Naive thymus-derived CD8-positive, alpha-beta T cell (primary cell): ENCODE measurements at regions not wholly inside any gene's neighbourhood (a gene's known extent, or its start where the extent isn't known, plus 50 kb on each side); places are given as distances from the start of the nearest gene placed in this dataset.

ENCODE experiments used
- ATAC-seq, 2 donors: fragments of 150-1000 bp; cut with Tn5 transposase in 1 of 2; sonication (Bioruptor Pico), chemical (Tn5 transposase) in 1 of 2; 1 replicate in 1 of 2; 2 replicates in 1 of 2; pipeline ENCODE4 v1.10.0; 2021; ENCODE audit warnings: mild to moderate bottlenecking in 2 of 2, moderate library complexity in 2 of 2
- POLR2A ChIA-PET: fragments of 350-600 bp; sonication (Branson Sonifier 250); formaldehyde crosslinking; loops from one replicate; lab custom pipeline; 2021; ENCODE audit warnings: antibody characterized with exemption; lab: Charles Lee
- DNase-seq, 10 donors: peaks; one replicate each; pipeline versions ENCODE4 v3.0.0 to v3.0.0-alpha.2; 2020 to 2022
- H3K27ac Mint-ChIP-seq, 10 donors: one replicate each; pipeline ENCODE4 v1.8.0; 2020 to 2022; ENCODE audit warnings: mild to moderate bottlenecking in 10 of 10, mixed read lengths in 10 of 10, moderate library complexity in 4 of 10, inconsistent platforms in 1 of 10
- H3K27me3 Mint-ChIP-seq, 5 donors: one replicate each; pipeline ENCODE4 v1.8.0; 2021 to 2022; ENCODE audit warnings: mixed read lengths in 5 of 5
- H3K36me3 Mint-ChIP-seq, 3 donors: one replicate each; pipeline ENCODE4 v1.8.0; 2020 to 2022; ENCODE audit warnings: mixed read lengths in 3 of 3, mild to moderate bottlenecking in 2 of 3, inconsistent platforms in 1 of 3
- H3K4me1 Mint-ChIP-seq, 4 donors: one replicate each; pipeline ENCODE4 v1.8.0; 2021 to 2022; ENCODE audit warnings: mixed read lengths in 4 of 4
- H3K4me3 Mint-ChIP-seq, 10 donors: one replicate each; pipeline ENCODE4 v1.8.0; 2020 to 2022; ENCODE audit warnings: mild to moderate bottlenecking in 10 of 10, mixed read lengths in 10 of 10, moderate library complexity in 6 of 10, inconsistent platforms in 1 of 10
- H3K9me3 Mint-ChIP-seq, 9 donors: one replicate each; pipeline ENCODE4 v1.8.0; 2020 to 2022; ENCODE audit warnings: mixed read lengths in 9 of 9, mild to moderate bottlenecking in 3 of 9, inconsistent platforms in 1 of 9, moderate library complexity in 1 of 9

DNA sequence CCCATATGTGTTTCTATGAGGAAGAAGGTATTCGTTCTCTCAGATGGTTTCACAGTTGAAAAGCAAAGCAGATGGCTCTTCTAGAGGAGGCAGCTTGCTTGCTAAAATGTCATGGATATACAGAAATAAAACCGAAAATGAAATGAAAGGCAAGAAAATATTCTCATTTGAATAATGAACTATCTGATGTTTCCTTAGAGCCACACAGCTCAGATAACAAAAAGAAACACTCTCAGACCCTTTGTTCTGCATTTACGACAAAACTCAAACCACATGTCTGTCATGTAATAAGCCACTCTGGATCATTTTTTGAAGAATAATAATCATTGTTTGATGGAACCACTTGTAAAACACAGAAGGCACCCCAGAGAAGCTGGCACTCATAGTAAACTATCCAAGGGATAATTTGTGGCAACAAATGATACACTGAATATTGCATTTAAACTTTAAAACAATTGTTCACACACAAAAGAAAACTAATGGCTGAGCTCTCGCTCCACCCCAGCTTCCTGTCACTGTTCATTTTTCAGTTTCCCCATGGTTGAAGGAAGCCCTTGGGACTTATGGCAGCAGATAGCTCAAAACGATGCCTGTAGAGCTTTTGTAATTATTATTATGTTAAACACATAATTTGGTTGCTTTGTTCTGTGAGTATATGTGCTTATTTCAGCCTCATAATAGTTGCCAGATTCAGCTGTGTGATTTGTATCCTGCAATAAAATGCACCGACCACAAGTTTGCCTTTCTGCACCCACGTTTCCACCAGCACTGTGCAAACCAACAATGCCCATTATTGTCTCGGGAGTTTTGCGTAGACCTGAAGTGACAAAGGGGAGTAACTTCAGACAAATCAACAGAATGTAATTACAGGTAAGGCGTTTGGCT, 256.0 kb downstream of the TMEM167A start:
- no peaks in the 10 kb centered on the region for H3K27me3 Mint-ChIP-seq
- peaks cover 0 to 17% (median 0%) of the 10 kb centered on the region in 4 donors for H3K4me1 Mint-ChIP-seq
- ATAC-seq (no peak), DNase-seq (no peak)
- no peaks in the 10 kb centered on the region for H3K36me3 Mint-ChIP-seq
- no peaks in the 10 kb centered on the region for H3K9me3 Mint-ChIP-seq
- peak overlapping the region in 2 of 10 donors; percentile 35 to 46 for H3K4me3 Mint-ChIP-seq
- H3K27ac Mint-ChIP-seq, result peak overlapping the region in 3 of 10 donors; percentile 14 to 40 (median 17)
- POLR2A ChIA-PET, result no interaction called here

DNA sequence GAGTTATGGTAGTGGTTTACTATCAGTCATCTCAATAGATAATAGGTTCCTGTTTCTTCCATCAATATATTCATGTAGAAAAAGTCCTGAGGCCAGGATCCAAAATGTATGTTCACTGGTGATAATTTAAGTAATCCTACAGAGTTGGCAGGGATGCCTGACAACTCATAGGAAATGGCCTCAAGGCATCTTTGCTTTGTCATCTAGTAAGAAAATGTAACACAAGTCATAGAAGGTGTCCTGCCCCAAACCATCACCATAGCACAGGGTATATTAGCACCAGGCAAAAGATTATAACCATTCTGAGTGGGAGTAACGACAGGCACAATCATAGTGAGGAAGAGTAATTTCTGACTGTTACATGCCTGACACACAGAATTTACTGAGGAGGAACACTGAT, 257.0 kb downstream of the TMEM167A start:
- DNase-seq, result no peak
- H3K9me3 Mint-ChIP-seq, result no peaks in the 10 kb centered on the region
- H3K27me3 Mint-ChIP-seq, result no peaks in the 10 kb centered on the region
- H3K36me3 Mint-ChIP-seq, result no peaks in the 10 kb centered on the region
- POLR2A ChIA-PET, result no interaction called here
- no peak overlapping the region for H3K4me3 Mint-ChIP-seq
- peaks cover 0 to 17% (median 0%) of the 10 kb centered on the region in 4 donors for H3K4me1 Mint-ChIP-seq
- ATAC-seq, result no peak
- H3K27ac Mint-ChIP-seq, result peak overlapping the region in 1 of 10 donors; percentile 14

- Mint-ChIP-seq H3K4me3 (no peak overlapping the region), H3K27me3 (no peaks in the 10 kb centered on the region), H3K27ac (no peak overlapping the region), H3K9me3 (no peaks in the 10 kb centered on the region), H3K4me1 (peaks cover 0 to 17% (median 0%) of the 10 kb centered on the region in 4 donors), H3K36me3 (no peaks in the 10 kb centered on the region)
- DNase-seq, result no peak
- POLR2A ChIA-PET, result no interaction called here
- ATAC-seq, result no peak
Observed at GRCh38 chr5:82817897-82818676, 259.1 kb downstream of the TMEM167A start.

- H3K4me1 Mint-ChIP-seq, result peaks cover 0 to 16% (median 0%) of the 10 kb centered on the region in 4 donors
- peak overlapping the region in 1 of 10 donors; percentile 20 for H3K27ac Mint-ChIP-seq
- POLR2A ChIA-PET, result no interaction called here
- H3K27me3 Mint-ChIP-seq, result no peaks in the 10 kb centered on the region
- DNase-seq, result no peak
- no peak overlapping the region for H3K4me3 Mint-ChIP-seq
- no peak for ATAC-seq
- H3K9me3 Mint-ChIP-seq, result no peaks in the 10 kb centered on the region
- H3K36me3 Mint-ChIP-seq, result no peaks in the 10 kb centered on the region
Observed at GRCh38 chr5:82816926-82817325, 260.3 kb downstream of the TMEM167A start.

- DNase-seq, result no peak
- peaks cover 0 to 1% (median 0%) of the 10 kb centered on the region in 5 donors for H3K27me3 Mint-ChIP-seq
- H3K27ac Mint-ChIP-seq, result no peak overlapping the region
- no peak for ATAC-seq
- no peak overlapping the region for H3K4me3 Mint-ChIP-seq
- POLR2A ChIA-PET, result no interaction called here
- no peaks in the 10 kb centered on the region for H3K36me3 Mint-ChIP-seq
- peaks cover 0 to 6% (median 0%) of the 10 kb centered on the region in 4 donors for H3K4me1 Mint-ChIP-seq
- no peaks in the 10 kb centered on the region for H3K9me3 Mint-ChIP-seq
Observed at GRCh38 chr5:82815871-82816270, 261.3 kb downstream of the TMEM167A start.

GRCh38 chr5:82813861-82814260, 263.3 kb downstream of the TMEM167A start:
- POLR2A ChIA-PET, result no interaction called here
- H3K36me3 Mint-ChIP-seq, result no peaks in the 10 kb centered on the region
- DNase-seq (no peak), ATAC-seq (no peak)
- H3K27ac Mint-ChIP-seq, result no peak overlapping the region
- no peaks in the 10 kb centered on the region for H3K9me3 Mint-ChIP-seq
- peaks cover 0 to 2% (median 0%) of the 10 kb centered on the region in 5 donors for H3K27me3 Mint-ChIP-seq
- H3K4me1 Mint-ChIP-seq, result no peaks in the 10 kb centered on the region
- H3K4me3 Mint-ChIP-seq, result no peak overlapping the region

GRCh38 chr5:82812575-82812974, 264.6 kb downstream of the TMEM167A start:
- no peak for ATAC-seq
- Mint-ChIP-seq H3K27ac (no peak overlapping the region), H3K36me3 (no peaks in the 10 kb centered on the region)

DNA sequence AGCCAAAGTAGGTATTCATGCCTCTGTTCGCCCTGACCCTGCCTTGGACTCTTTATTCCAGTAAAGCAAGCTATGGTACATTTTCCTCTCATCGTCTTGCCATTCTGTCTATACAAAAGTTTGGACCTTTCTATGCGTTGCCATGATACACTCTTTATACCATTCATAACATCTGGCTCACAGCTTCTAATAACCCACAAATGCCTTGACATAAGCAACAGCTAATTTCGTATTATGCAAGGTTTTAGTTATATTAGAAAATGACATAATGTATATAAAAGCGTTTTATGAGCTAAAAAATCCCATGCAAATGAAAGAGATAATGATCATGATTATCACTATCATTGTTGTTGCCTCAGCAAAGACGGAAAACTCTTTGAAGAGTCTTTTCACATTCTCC, 265.7 kb downstream of the TMEM167A start:
- no peak overlapping the region for H3K27ac Mint-ChIP-seq
- DNase-seq (no peak), ATAC-seq (no peak)
- no peaks in the 10 kb centered on the region for H3K9me3 Mint-ChIP-seq
- no peak overlapping the region for H3K4me3 Mint-ChIP-seq
- no peaks in the 10 kb centered on the region for H3K36me3 Mint-ChIP-seq
- peaks cover 0 to 3% (median 0%) of the 10 kb centered on the region in 5 donors for H3K27me3 Mint-ChIP-seq
- POLR2A ChIA-PET, result no interaction called here
- H3K4me1 Mint-ChIP-seq, result no peaks in the 10 kb centered on the region

More at GRCh38 chr5:82812575-82812974, 264.6 kb downstream of the TMEM167A start:
- no peaks in the 10 kb centered on the region for H3K9me3 Mint-ChIP-seq
- no peak for DNase-seq
- peaks cover 0 to 3% (median 0%) of the 10 kb centered on the region in 5 donors for H3K27me3 Mint-ChIP-seq
- POLR2A ChIA-PET, result no interaction called here
- H3K4me1 Mint-ChIP-seq, result no peaks in the 10 kb centered on the region
- no peak overlapping the region for H3K4me3 Mint-ChIP-seq

DNA sequence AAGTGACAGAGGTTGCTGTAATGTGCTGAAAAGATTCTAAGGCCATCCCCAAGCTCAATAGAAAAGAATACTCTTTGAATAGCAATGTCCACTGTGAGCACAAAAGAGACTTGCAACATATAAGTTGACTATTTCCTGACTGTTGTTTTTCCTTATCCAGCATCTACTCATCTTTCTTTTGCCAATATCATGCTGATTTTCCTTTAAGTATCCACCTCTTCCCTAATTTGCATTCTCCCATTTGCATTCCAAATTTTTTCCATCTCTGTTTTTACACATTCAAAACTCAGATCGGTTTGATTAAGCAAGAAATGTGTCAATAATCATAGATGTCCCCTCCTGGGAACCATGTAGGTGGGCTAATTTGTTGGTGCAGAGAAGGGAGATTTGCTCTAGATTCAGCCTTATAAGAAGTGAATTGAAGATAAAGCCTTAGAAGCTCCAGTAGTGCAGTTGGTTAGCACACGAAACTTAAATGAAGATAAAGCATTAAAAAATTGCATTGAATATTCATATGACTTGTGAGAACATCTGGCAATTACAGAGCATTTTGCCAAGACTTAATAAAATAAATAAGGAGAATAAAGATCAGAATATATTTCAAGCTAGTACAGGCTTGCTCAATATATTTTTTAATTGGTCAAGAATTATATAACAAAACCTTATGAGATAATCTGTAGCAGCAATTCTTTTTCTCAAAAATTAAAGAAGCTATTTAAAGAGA, 267.6 kb downstream of the TMEM167A start:
- Mint-ChIP-seq H3K27ac (no peak overlapping the region), H3K4me3 (no peak overlapping the region), H3K27me3 (peaks cover 0 to 3% (median 0%) of the 10 kb centered on the region in 5 donors), H3K36me3 (no peaks in the 10 kb centered on the region), H3K4me1 (no peaks in the 10 kb centered on the region), H3K9me3 (no peaks in the 10 kb centered on the region)
- DNase-seq (no peak), ATAC-seq (no peak)
- POLR2A ChIA-PET, result no interaction called here

DNA sequence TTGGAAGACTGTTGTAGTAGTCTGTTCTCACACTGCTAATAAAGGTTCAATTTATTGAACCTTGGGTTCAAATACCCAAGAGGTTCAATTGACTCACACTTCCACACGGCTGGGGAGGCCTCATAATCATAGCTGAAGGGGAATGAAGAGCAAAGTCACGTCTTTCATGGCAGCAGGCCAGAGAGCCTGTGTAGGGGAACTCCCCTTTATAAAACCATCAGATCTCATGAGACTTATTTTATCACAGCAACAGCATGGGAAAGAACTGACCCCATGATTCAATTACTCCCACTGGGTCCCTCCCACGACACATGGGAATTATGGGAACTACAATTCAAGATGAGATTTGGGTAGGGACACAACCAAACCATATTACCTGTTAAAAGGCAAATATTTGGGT, 268.2 kb downstream of the TMEM167A start:
- no peak for ATAC-seq
- Mint-ChIP-seq H3K4me1 (no peaks in the 10 kb centered on the region), H3K27me3 (peaks cover 0 to 3% (median 0%) of the 10 kb centered on the region in 5 donors), H3K27ac (no peak overlapping the region), H3K36me3 (no peaks in the 10 kb centered on the region), H3K4me3 (no peak overlapping the region), H3K9me3 (no peaks in the 10 kb centered on the region)
- POLR2A ChIA-PET, result no interaction called here
- DNase-seq, result no peak

DNA sequence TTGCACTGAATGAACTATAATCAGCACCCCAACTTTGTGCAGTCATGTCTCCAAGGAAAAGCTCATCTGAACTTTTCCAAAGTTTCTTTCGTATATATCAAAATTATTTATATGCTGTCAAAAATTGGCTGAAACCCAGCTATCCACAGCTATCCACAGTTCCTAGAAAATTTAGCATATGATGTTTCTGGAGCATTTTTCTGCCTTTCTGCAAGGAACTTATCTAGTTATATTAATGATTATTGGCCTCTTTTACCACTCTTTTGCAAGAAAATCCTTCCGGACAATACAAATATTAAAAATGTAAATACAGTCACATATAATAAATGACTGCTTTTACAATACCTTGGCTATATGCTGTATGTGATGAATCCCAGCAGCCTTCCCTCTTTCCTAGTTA, 270.2 kb downstream of the TMEM167A start:
- ATAC-seq, result no peak
- no peaks in the 10 kb centered on the region for H3K9me3 Mint-ChIP-seq
- H3K36me3 Mint-ChIP-seq, result no peaks in the 10 kb centered on the region

DNA sequence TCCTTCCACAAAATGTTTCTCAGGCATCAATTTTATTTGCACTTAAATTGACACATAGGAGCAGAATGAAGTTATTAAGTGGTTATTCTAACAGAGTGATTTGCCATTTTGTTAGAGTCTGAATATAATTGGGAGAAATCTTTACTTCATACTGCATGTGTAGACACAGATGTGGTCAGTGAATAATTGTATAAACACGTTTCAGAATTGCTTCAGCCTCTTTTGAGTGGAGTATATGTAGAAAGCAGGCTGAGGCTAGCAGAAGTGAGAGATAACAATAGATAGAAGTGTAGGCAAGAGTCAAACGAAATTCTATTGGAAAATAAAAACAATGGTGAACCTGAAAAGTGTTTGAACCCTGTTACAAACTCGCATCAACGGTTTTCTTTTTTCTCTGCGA, 270.7 kb downstream of the TMEM167A start:
- H3K4me3 Mint-ChIP-seq, result no peak overlapping the region
- POLR2A ChIA-PET, result no interaction called here
- H3K27ac Mint-ChIP-seq, result no peak overlapping the region
- peaks cover 0 to 3% (median 0%) of the 10 kb centered on the region in 5 donors for H3K27me3 Mint-ChIP-seq
- no peaks in the 10 kb centered on the region for H3K4me1 Mint-ChIP-seq
- DNase-seq, result no peak
- no peaks in the 10 kb centered on the region for H3K9me3 Mint-ChIP-seq
- no peak for ATAC-seq
- H3K36me3 Mint-ChIP-seq, result no peaks in the 10 kb centered on the region

More for the DNA sequence above, 270.2 kb downstream of the TMEM167A start:
- H3K4me3 Mint-ChIP-seq, result no peak overlapping the region
- H3K27ac Mint-ChIP-seq, result no peak overlapping the region
- POLR2A ChIA-PET, result no interaction called here
- peaks cover 0 to 3% (median 0%) of the 10 kb centered on the region in 5 donors for H3K27me3 Mint-ChIP-seq
- no peaks in the 10 kb centered on the region for H3K4me1 Mint-ChIP-seq
- no peak for DNase-seq
